ENCODE measurements at regions not wholly inside any gene's neighbourhood (a gene's known extent, or its start where the extent isn't known, plus 50 kb on each side); places are given as distances from the start of the nearest gene placed in this dataset.
"Not testable (repeated sequence)": the region's sequence is repeated elsewhere in the genome, so short reads cannot be mapped to it uniquely, and the experiment has no call there.

DNA sequence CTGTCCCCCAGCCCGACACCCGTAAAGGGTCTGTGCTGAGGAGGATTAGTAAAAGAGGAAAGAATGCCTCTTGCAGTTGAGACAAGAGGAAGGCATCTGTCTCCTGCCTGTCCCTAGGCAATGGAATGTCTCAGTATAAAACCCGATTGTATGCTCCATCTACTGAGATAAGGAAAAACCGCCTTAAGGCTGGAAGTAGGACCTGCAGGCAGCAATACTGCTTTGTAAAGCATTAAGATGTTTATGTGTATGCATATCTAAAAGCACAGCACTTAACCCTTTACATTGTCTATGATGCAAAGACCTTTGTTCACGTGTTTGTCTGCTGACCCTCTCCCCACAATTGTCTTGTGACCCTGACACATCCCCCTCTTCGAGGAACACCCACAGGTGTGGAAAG, 69.8 kb upstream of the ROPN1B start:
- not testable (repeated sequence) for H3K4me1 ChIP-seq (replicated peaks); H3K4me3 ChIP-seq; H3K27ac ChIP-seq

DNA sequence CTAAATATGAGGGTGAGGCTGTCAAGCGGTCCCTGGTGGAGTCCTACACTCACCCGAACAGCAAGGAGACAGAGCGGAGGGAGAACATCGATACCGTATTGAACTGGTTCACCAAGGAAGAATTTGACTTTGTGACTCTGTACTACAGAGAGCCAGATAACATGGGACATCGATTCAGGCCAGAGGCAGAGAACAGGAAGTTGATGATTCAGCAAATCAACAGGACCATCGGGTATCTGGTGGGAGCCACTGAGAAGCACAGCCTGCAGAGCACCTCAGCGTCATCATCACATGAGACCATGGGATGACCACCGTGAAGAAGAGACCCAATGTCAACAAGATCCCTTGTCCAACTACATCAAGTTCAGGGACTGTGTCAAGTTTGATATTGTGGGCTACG, 67.5 kb upstream of the ROPN1B start:
- not testable (repeated sequence) for DNase-seq (ENCODE audit: low read depth in 1 of 2, low spot score in 2 of 2); H3K4me3 ChIP-seq; H3K27ac ChIP-seq; H3K9me3 ChIP-seq (replicated peaks); H3K27me3 ChIP-seq (replicated peaks); H3K4me1 ChIP-seq (replicated peaks); H3K36me3 ChIP-seq

More for the DNA sequence above, 69.8 kb upstream of the ROPN1B start:
- not testable (repeated sequence) for DNase-seq (ENCODE audit: low read depth in 1 of 2, low spot score in 2 of 2); H3K27me3 ChIP-seq (replicated peaks); H3K36me3 ChIP-seq; H3K9me3 ChIP-seq (replicated peaks)

DNA sequence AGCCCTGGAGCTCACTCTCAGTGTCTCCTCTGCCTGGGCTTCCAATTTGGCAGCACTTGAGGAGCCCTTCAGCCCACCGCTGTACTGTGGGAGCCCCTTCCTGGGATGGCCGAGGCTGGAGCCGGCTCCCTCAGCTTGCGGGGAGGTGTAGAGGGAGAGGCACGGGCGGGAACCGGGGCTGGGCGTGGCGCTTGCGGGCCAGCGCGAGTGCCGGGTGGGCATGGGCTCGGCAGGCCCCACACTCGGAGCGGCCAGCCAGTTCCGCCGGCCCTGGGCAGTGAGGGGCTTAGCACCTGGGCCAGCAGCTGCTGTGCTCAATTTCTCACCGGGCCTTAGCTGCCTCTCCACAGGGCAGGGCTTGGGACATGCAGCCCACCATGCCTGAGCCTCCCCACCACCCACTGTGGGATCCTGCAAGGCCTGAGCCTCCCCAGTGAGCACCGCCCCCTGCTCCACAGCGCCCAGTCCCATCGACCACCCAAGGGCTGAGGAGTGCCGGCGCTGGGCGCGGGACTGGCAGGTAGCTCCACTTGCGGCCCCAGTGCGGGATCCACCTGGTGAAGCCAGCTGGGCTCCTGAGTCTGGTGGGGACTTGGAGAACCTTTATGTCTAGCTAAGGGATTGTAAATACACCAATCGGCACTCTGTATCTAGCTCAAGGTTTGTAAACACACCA, 65.1 kb upstream of the ROPN1B start:
- H3K4me1 ChIP-seq (replicated peaks); DNase-seq (ENCODE audit: low read depth in 1 of 2, low spot score in 2 of 2); H3K9me3 ChIP-seq (replicated peaks); H3K36me3 ChIP-seq; H3K4me3 ChIP-seq; H3K27ac ChIP-seq; H3K27me3 ChIP-seq (replicated peaks): not testable (repeated sequence)

DNA sequence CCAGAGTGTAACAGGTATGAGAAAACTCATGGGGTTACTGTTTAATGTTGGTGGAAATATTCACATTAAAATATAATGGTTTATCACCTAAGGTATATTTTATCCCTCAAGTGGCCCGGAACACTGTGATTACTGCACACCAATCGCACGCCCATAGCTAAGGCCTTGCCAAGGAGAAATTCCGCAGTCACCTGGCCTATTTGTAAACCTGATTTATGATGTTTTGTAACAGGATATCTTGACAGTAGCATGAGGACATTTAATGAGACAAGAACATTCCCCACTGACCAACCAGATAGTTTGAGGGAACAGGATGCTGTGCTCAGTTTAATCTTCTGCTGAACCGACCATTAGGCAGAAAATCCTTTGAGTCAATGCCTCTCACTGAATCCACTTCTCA, 61.7 kb upstream of the ROPN1B start:
- H3K4me1 ChIP-seq (replicated peaks); H3K36me3 ChIP-seq; H3K4me3 ChIP-seq; H3K27ac ChIP-seq; H3K27me3 ChIP-seq (replicated peaks); DNase-seq (ENCODE audit: low read depth in 1 of 2, low spot score in 2 of 2); H3K9me3 ChIP-seq (replicated peaks): not testable (repeated sequence)

DNA sequence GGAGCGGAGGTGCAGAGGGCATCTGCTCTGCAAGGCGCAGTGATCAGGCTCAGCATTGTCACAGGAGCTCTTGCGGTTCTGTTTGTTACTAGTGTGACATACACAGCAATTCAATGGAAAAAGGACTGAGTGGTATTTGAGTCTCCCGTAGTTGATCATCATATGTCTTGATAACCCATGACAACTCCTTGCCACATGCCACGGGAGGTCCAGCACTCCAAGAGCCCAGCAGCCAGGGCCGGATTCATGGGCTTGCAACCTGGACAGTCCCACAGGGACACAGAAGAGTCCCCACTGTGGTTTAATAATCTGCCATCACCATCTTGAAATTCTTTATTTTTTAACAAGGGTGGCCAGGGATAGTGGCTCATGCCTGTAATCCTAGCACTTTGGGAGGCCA, 58.1 kb upstream of the ROPN1B start:
- not testable (repeated sequence) for H3K27ac ChIP-seq; DNase-seq (ENCODE audit: low read depth in 1 of 2, low spot score in 2 of 2); H3K9me3 ChIP-seq (replicated peaks); H3K4me3 ChIP-seq; H3K27me3 ChIP-seq (replicated peaks); H3K4me1 ChIP-seq (replicated peaks); H3K36me3 ChIP-seq

DNA sequence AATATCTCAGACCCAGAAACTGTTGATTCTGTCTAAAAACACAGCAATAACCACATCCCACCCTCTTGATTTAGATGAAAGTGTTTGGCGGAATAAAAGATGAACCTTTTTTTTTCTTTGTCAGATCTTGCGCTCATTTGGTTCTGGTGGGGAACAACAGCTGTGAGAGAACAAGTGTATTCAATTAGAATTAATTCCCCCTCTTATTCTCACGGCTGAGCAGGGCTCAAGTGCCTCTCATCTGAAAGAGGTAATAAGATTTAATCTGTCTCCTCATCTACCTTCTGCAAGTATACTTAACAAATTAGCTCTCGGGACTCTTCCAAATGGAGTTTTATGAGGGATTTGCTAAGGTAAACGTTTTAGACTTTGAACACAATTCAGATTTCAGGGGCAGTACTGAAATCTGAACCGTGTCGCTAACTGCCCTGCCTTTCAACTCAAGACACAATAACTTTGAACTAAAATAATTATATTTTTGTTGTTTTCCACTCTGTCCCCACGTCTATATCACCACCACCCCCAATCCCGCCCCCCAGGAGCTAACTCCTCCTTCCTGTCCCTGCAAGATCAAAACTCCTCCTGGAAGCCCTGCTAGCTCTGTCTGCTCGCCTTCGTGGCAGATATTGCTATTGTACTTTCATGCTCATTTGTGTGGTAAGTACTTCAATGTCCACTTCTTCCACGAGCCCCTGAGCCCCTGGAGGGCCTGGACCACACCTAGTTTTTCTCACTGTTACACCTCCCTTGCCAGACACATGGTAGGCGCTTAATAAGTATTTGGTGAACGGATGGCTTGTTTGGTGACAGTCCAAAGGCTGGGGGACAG, 54.2 kb upstream of the ROPN1B start:
- H3K4me1 ChIP-seq (replicated peaks); H3K36me3 ChIP-seq; H3K27me3 ChIP-seq (replicated peaks); H3K9me3 ChIP-seq (replicated peaks): not testable (repeated sequence)
- peak in 1 of 2 experiments; percentile 46 for DNase-seq (ENCODE audit: low read depth in 1 of 2, low spot score in 2 of 2)
- peak overlapping the region; percentile 54 for H3K27ac ChIP-seq
- peak overlapping the region; percentile 48 for H3K4me3 ChIP-seq

DNA sequence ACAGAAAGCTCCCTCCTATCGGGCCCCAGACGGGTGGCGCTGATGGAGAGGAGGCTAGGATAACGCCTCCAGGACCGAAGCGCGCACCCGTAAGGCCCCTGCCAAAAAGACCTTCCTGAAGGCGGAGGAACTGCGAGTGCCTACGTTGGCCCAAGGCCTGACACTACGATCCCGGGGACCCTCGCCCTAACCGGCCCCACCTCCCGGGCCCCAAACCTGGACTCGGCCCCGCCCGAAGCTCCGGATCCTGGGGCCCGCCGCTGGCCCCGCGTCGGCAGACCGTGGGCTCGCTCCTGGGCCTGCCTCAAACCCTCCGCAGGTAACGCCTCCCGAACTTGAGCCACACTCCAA, 53.6 kb upstream of the ROPN1B start:
- not testable (repeated sequence) for H3K36me3 ChIP-seq; H3K9me3 ChIP-seq (replicated peaks); H3K27me3 ChIP-seq (replicated peaks); H3K4me1 ChIP-seq (replicated peaks)
- Histone ChIP-seq H3K27ac (peak overlapping the region; percentile 54), H3K4me3 (peak overlapping the region; percentile 48)
- DNase-seq (ENCODE audit: low read depth in 1 of 2, low spot score in 2 of 2), result peak in 1 of 2 experiments; percentile 48

DNA sequence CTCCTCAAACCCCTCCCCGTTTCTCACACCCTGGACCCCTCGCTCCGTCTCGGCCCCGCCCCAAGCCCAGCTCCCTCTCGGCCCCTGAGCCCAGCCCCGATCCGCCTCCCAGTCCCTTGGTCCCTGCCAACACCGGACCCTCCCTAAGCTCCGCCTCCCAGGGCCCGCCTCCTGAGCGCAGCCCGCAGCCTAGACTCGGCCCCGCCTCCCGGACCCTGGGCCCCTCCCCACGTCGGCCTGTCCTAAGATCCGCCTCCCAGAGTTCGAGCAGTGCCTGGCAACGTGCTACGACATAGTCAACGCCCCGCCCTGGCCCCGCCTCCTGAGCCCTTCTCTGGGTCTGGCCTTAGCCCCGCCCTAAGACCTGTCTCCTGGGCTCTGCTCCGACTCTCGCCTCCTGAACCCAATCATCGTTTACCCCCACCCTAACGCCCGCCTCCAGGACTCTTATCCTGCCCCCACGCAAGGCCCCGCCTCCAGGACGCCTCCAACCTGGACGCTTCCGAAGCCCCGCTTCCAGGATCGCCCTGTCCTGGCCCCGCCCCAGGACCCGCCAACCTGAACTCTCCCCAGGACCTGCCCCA, 53.1 kb upstream of the ROPN1B start:
- H3K4me3 ChIP-seq, result peak overlapping the region; percentile 48
- H3K4me1 ChIP-seq (replicated peaks); H3K9me3 ChIP-seq (replicated peaks); H3K27me3 ChIP-seq (replicated peaks); H3K36me3 ChIP-seq: not testable (repeated sequence)
- peak overlapping the region; percentile 54; the same call in 1 of the 2 replicates for H3K27ac ChIP-seq
- peak; percentile 98 to 99 for DNase-seq (ENCODE audit: low read depth in 1 of 2, low spot score in 2 of 2)

DNA sequence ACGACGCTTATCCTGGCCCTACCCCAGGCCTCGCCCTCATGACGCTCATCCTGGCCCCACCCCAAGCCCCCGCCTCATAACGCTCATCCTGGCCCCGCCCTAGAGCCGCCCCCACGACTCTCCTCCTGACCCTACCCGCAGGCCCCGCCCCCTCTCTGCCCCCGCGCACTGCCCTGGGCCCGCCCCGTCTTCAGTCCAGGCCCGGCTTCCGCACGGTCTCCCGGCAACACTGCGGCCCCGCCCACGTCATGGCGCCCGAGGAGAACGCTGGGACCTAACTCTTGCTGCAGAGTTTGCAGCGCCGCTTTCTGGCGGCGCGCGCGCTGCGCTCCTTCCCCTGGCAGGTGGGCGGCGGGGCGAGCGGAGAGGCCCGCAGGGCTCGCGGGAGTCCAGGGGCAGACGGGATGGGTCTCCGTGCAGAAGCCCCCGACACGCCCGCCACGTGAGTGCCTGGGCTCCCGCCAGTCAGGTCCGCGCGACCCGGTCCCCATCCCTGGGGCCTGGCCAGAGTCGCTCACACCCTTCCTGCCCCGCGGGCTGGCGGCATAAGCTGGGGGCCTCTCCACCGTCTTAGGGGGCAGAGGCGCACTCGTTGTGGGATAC, 52.5 kb upstream of the ROPN1B start:
- peaks cover 6% of the 10 kb centered on the region for H3K4me1 ChIP-seq (replicated peaks)
- H3K4me3 ChIP-seq, result peak overlapping the region; percentile 48
- no peaks in the 10 kb centered on the region for H3K36me3 ChIP-seq
- no peaks in the 10 kb centered on the region for H3K27me3 ChIP-seq (replicated peaks)
- peak in 1 of 2 experiments; percentile 76 for DNase-seq (ENCODE audit: low read depth in 1 of 2, low spot score in 2 of 2)
- no peaks in the 10 kb centered on the region for H3K9me3 ChIP-seq (replicated peaks)
- peak overlapping the region; percentile 53 for H3K27ac ChIP-seq

DNA sequence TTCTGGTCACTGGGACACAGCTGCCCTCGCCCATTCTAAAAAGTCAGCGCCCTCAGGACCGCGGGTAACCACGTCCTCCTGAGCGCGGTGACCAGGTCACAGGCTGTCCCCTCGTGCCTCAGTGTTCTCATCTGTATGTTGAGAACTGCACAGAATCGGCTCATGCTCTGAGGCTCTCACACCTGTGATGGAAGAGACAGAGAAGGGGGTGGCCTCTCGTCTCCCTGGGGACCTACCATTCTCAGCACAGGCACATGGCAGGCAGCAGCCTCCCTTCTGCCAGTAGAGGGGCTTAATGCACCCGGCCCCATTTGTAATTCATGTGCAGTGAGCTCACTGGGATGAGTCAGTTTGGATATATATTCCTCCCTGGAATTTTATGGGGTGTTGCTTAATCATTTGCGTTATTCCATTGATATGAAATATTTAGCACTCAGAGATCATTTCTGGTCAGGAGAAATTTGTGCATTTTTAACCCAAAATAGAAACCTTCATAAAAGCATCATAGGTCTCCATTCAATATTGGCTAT, 51.9 kb upstream of the ROPN1B start:
- H3K4me1 ChIP-seq (replicated peaks); H3K36me3 ChIP-seq; H3K9me3 ChIP-seq (replicated peaks); H3K27me3 ChIP-seq (replicated peaks): not testable (repeated sequence)
- peak overlapping the region; percentile 40 for H3K4me3 ChIP-seq
- peak overlapping the region; percentile 53 for H3K27ac ChIP-seq
- DNase-seq (ENCODE audit: low read depth in 1 of 2, low spot score in 2 of 2), result peak; percentile 50 to 57

DNA sequence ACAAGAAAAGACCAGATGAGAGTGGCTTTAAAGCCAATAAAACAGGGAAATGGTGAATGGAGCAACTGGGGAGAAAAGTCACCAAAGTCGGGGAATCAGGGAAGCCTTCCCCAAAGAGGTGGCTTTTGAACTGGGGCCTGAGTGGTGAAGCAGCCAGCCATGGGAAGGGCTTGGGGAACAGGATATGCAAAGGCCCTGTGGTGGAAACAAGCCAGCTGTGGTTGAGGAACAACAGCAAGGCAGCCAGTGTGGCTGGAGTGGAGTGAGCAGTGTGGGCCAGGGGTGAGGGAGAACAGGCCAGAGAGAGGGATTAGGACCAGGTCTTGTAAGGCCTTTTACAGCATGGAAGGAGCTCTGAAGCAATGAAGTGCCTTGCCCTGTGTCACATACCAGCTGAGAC, 51.0 kb upstream of the ROPN1B start:
- not testable (repeated sequence) for DNase-seq (ENCODE audit: low read depth in 1 of 2, low spot score in 2 of 2); H3K4me1 ChIP-seq (replicated peaks); H3K27me3 ChIP-seq (replicated peaks); H3K4me3 ChIP-seq; H3K27ac ChIP-seq; H3K36me3 ChIP-seq; H3K9me3 ChIP-seq (replicated peaks)

DNA sequence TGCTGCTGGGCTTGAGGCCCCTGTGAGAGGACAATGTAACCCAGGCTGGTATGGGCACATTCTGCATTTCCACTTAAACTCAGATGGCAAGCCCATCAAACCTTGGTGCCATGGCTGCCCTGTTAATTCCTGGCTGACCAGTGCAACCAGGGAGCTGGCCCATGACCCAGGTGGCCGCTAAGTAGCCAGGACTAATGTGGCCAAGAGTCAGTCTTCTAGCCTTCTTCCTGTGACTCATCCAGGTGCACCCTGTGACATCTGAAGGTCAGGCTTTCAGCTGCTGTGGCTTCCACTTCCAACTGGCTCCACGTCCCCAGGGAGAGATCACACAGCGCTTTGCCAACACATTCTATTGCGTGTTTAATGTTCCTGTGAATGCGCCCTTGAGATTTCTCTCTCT, 50.5 kb upstream of the ROPN1B start:
- not testable (repeated sequence) for H3K4me3 ChIP-seq; H3K4me1 ChIP-seq (replicated peaks); H3K27ac ChIP-seq; DNase-seq (ENCODE audit: low read depth in 1 of 2, low spot score in 2 of 2); H3K9me3 ChIP-seq (replicated peaks); H3K36me3 ChIP-seq; H3K27me3 ChIP-seq (replicated peaks)

DNA sequence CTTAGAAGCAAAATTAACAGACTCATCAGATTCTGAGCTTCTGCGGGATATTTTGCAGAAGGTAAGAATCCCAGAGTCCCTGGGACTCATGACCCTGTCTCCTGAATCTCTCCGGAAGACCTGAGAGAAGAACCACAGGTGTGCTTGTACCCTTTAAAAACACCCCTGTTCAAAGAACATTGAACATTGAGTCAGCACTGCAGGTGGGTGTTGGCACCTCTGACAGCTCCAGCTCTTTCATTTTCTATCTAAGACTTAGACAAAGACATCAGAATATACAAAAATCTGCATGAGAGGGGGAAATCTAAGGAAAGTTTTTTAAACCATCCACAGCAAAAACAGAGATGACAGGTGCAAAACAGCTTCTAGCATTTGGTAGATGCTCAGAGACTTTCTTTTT, 50.1 kb upstream of the ROPN1B start:
- not testable (repeated sequence) for H3K27ac ChIP-seq; H3K4me1 ChIP-seq (replicated peaks); H3K9me3 ChIP-seq (replicated peaks); H3K4me3 ChIP-seq; H3K27me3 ChIP-seq (replicated peaks); DNase-seq (ENCODE audit: low read depth in 1 of 2, low spot score in 2 of 2); H3K36me3 ChIP-seq

Data from SJSA1 (cell line).